Upper lobe of left lung (tissue), 6 donors: ENCODE measurements at regions not wholly inside any gene's neighbourhood (a gene's known extent, or its start where the extent isn't known, plus 50 kb on each side); places are given as distances from the start of the nearest gene placed in this dataset.

ENCODE experiments used
- ATAC-seq, 2 donors: fragments of 200-7000 bp; cut with Tn5 transposase; one replicate each; pipeline ENCODE4 v1.9.1; 2022; ENCODE audit warnings: mild to moderate bottlenecking in 2 of 2, moderate library complexity in 2 of 2; ENCODE audit not compliant: low FRiP score in 2 of 2
- DNase-seq, 2 donors: peaks; one replicate each; pipeline ENCODE4 v3.0.0-alpha.2; 2019 to 2020
- H3K27ac ChIP-seq, 4 donors: fragments of 200-600 bp; sonication (generic); one replicate each; pipeline ENCODE4 v1.5.1; 2016 to 2019
- H3K27me3 ChIP-seq, 4 donors: fragments of 200-600 bp; sonication (generic); one replicate each; pipeline ENCODE4 v1.5.1; 2017 to 2019
- H3K36me3 ChIP-seq, 4 donors: fragments of 200-600 bp; sonication (generic); one replicate each; pipeline ENCODE4 v1.5.1; 2016 to 2019
- H3K4me1 ChIP-seq, 4 donors: fragments of 200-600 bp; sonication (generic); one replicate each; pipeline ENCODE4 v1.5.1; 2018 to 2019
- H3K4me3 ChIP-seq, 4 donors: fragments of 200-600 bp; sonication (generic); one replicate each; pipeline ENCODE4 v1.5.1; 2017 to 2019; ENCODE audit warnings: mild to moderate bottlenecking in 2 of 4, moderate library complexity in 1 of 4
- H3K9me3 ChIP-seq, 4 donors: fragments of 200-600 bp; sonication (generic); one replicate each; pipeline ENCODE4 v1.5.1; 2018 to 2019
- EP300 ChIP-seq, 4 donors: sonication (generic); formaldehyde crosslinking; IDR thresholded peaks; one replicate each; pipeline ENCODE4 v1.5.1; 2017; ENCODE audit warnings: antibody characterized with exemption in 4 of 4, control low read depth in 2 of 4
- POLR2A ChIP-seq, 4 donors: fragments of 450-650 bp; IDR thresholded peaks; one replicate each; pipeline ENCODE4 v1.5.1; 2016 to 2017; ENCODE audit warnings: antibody characterized with exemption in 4 of 4, mild to moderate bottlenecking in 2 of 4
- POLR2AphosphoS5 ChIP-seq, 2 donors: sonication (generic); formaldehyde crosslinking; IDR thresholded peaks; one replicate each; pipeline ENCODE4 v1.5.1; 2017; ENCODE audit warnings: antibody characterized with exemption in 2 of 2
- WGBS, 2 donors: methylation state at CpG; one replicate each; pipeline ENCODE4 v1.1.5; 2017 to 2018; 5-methylcytosine and 5-hydroxymethylcytosine counted together
- TF ChIP-seq, protein P1 (sequence below), 6 experiments: fragments of 450-650 bp in 4 of 6; fragments of 200-600 bp in 2 of 6; sonication (generic) in 2 of 6; IDR thresholded peaks; one replicate each; pipeline ENCODE4 v1.5.1; 2016 to 2019; ENCODE audit warnings: antibody characterized with exemption in 6 of 6
- donor health status: DM: no; HTN: no; CAD: no; lungs with moderate emphysema.
- donor health status: DM: no; HTN: yes; CAD: no; lungs with severe emphysema.

DNA sequence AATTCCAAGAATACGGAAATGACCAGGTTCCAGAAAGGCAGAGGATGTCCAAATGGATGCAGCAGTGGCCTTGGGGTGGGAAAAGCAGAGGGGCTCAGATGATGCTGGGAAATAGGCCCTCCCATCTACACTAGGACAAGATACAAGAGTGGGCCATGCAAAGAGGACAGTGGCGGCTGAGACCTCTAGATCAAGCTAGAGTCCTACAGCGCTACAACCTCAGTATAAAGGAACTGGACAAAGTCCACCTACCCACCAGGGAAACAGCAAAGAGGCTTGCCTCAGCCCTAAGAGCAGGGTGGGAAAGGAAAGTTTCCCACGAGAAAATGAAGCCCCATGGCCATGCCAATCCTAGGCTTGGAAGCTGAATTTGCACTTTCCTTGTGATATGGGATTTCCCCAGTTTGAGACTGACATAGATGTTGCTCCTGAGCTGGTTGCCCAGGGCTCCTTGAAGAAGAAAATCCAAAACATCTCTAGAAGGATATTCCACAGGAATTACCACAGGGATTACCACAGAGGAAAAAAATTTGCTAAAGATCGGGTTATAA, 282.2 kb downstream of the MREG start:
- DNase-seq = no peak
- Histone ChIP-seq H3K36me3 (no peaks in the 10 kb centered on the region), H3K4me3 (no peak overlapping the region), H3K4me1 (peaks cover 4 to 13% (median 8%) of the 10 kb centered on the region in 4 donors), H3K9me3 (no peaks in the 10 kb centered on the region), H3K27ac (no peak overlapping the region), H3K27me3 (no peaks in the 10 kb centered on the region)
- WGBS, 2 donors = 88% methylated on average over 5 of the region's 5 CpGs
- no peak for ATAC-seq
- TF ChIP-seq EP300 (IDR thresholded peaks at IDR 0.05) = no peak
- no peak for TF ChIP-seq POLR2A (IDR thresholded peaks at IDR 0.05)
- TF ChIP-seq POLR2AphosphoS5 (IDR thresholded peaks at IDR 0.05) = no peak

DNA sequence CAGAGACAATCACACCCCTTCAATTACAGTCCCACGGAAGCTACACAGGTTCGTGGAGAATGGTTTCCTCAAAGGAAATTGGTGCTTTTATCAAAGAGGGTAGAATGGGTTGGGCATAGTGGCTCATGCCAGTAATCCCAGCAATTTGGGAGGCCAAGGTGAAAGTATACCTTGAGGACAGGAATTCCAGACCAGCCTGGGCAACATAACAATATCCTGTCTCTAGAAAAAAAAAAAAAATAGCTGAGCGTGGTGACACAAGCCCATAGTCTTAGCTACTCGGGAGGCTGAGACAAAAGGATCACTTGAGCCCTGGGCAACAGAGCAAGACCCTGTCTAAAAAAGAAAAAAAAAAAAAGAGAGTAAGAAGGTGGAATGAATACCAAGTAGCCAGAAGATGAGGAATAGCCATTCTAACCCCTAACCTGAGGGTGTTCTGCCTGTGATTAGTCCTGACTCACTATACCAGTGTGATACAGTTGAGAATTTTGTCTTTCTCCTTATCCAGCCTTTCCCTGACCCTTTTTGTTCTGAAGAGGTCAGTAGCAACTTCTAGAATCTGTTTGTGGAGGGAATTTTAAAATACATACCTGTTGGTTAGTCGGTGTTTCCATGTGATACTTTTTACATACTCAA, 283.2 kb downstream of the MREG start:
- H3K27ac ChIP-seq = no peak overlapping the region
- no peak overlapping the region for H3K4me3 ChIP-seq
- DNase-seq = no peak
- H3K9me3 ChIP-seq = no peaks in the 10 kb centered on the region
- 82 to 85% methylated on average over 5 of the region's 5 CpGs for WGBS, 2 donors
- TF ChIP-seq POLR2AphosphoS5 (IDR thresholded peaks at IDR 0.05) = no peak
- TF ChIP-seq, protein P1, sequence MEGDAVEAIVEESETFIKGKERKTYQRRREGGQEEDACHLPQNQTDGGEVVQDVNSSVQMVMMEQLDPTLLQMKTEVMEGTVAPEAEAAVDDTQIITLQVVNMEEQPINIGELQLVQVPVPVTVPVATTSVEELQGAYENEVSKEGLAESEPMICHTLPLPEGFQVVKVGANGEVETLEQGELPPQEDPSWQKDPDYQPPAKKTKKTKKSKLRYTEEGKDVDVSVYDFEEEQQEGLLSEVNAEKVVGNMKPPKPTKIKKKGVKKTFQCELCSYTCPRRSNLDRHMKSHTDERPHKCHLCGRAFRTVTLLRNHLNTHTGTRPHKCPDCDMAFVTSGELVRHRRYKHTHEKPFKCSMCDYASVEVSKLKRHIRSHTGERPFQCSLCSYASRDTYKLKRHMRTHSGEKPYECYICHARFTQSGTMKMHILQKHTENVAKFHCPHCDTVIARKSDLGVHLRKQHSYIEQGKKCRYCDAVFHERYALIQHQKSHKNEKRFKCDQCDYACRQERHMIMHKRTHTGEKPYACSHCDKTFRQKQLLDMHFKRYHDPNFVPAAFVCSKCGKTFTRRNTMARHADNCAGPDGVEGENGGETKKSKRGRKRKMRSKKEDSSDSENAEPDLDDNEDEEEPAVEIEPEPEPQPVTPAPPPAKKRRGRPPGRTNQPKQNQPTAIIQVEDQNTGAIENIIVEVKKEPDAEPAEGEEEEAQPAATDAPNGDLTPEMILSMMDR (IDR thresholded peaks at IDR 0.05) = no peak
- TF ChIP-seq POLR2A (IDR thresholded peaks at IDR 0.05) = no peak
- TF ChIP-seq EP300 (IDR thresholded peaks at IDR 0.05) = no peak
- no peaks in the 10 kb centered on the region for H3K36me3 ChIP-seq
- no peaks in the 10 kb centered on the region for H3K27me3 ChIP-seq
- no peak for ATAC-seq
- H3K4me1 ChIP-seq = peaks cover 4 to 13% (median 8%) of the 10 kb centered on the region in 4 donors

GRCh38 chr2:215728504-215729065, 284.8 kb downstream of the MREG start:
- Histone ChIP-seq H3K27me3 (no peaks in the 10 kb centered on the region), H3K36me3 (no peaks in the 10 kb centered on the region), H3K4me3 (no peak overlapping the region), H3K9me3 (no peaks in the 10 kb centered on the region), H3K27ac (peak overlapping the region in 2 of 4 donors; percentile 40 to 46), H3K4me1 (peaks cover 4 to 13% (median 8%) of the 10 kb centered on the region in 4 donors)
- ATAC-seq (peak; percentile 78 to 88), DNase-seq (peak in 1 of 2 donors; percentile 59)
- 32 to 39% methylated on average over 2 of the region's 2 CpGs for WGBS, 2 donors
- peak in 1 of 4 donors; percentile 68 for TF ChIP-seq EP300 (IDR thresholded peaks at IDR 0.05)
- TF ChIP-seq POLR2A (IDR thresholded peaks at IDR 0.05) = no peak
- TF ChIP-seq, protein P1 (IDR thresholded peaks at IDR 0.05) = peak in 1 of 6 experiments; percentile 5
- TF ChIP-seq POLR2AphosphoS5 (IDR thresholded peaks at IDR 0.05) = peak in 1 of 2 donors; percentile 65

GRCh38 chr2:215727507-215728503, 285.5 kb downstream of the MREG start:
- WGBS, 2 donors = 75 to 95% methylated on average over 1 of the region's 1 CpG
- no peak for DNase-seq
- Histone ChIP-seq H3K27me3 (no peaks in the 10 kb centered on the region), H3K9me3 (no peaks in the 10 kb centered on the region), H3K36me3 (no peaks in the 10 kb centered on the region), H3K4me3 (no peak overlapping the region), H3K27ac (peak overlapping the region in 2 of 4 donors; percentile 40 to 46), H3K4me1 (peaks cover 4 to 13% (median 8%) of the 10 kb centered on the region in 4 donors)
- TF ChIP-seq EP300 (IDR thresholded peaks at IDR 0.05) (no peak), POLR2A (IDR thresholded peaks at IDR 0.05) (no peak), POLR2AphosphoS5 (IDR thresholded peaks at IDR 0.05) (no peak)
- TF ChIP-seq, protein P1 (IDR thresholded peaks at IDR 0.05) = no peak
- no peak for ATAC-seq
